ENCODE measurements at regions not wholly inside any gene's neighbourhood (a gene's known extent, or its start where the extent isn't known, plus 50 kb on each side); places are given as distances from the start of the nearest gene placed in this dataset.

DNA sequence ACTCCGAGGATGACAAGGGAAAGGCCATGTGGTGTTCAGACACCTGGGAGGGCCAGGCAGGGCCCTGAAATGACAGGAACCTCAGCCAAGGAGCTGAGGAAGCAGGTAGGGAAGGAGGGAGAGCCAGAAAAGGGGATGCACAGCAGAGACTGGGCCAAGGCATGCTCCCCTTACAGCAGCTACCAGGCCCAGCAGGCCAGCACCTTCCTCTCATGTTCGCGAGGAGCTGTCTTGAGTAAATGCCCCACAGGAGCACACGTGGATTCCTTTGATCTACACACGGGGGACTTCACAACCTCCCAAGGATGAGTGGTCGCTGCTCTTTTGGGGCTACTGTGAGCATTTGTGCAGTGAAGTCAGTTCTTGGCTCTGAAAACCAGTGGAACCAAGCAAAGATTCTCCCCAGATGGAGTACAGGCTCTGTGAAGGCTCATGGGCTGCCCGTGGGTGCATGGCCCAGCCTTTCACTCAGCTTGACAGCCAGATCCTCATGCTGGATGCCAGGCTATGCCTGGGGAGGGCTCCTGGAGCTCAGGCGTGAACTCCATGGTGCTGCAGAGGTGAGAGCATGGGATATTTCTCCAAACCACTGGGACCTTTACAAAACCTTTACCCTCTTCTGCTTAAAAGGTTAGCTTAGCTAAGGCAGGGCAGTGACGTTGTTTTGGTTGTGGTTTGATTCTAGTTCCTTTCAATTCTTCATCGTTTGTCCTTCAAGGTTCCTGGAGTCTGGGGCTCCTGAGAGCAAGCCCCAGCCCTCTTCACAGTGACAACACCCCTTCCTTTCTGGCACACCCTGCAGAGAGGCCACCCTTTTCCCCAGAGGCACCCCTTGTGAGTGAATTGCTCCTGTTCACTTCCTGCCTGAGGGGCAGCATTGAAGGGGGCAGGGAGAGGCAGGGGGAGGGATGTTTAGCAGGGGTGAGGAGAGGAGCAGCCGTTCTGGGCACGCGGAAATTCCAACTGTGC, 74.2 kb upstream of the ZPBP start:
- no peaks in the 10 kb centered on the region for H3K36me3 ChIP-seq (ENCODE audit: insufficient read depth, low read length)
- peaks cover 41 to 72% (median 57%) of the 10 kb centered on the region in 4 donors for H3K4me1 Mint-ChIP-seq
- no peaks in the 10 kb centered on the region for H3K27me3 ChIP-seq (ENCODE audit: insufficient read depth, low read length)
- no peaks in the 10 kb centered on the region for H3K9me3 Mint-ChIP-seq
- peak; percentile 35 to 63 (median 44) for DNase-seq
- H3K27ac ChIP-seq (ENCODE audit: low read depth, low read length), result peak overlapping the region; percentile 47
- H3K27ac Mint-ChIP-seq, result peak overlapping the region; percentile 83 to 95 (median 93)
- peak overlapping the region in 7 of 8 donors; percentile 26 to 79 (median 49) for H3K4me3 Mint-ChIP-seq
- no peaks in the 10 kb centered on the region for H3K36me3 Mint-ChIP-seq
- ChIA-PET CTCF (ENCODE audit: partially characterized antibody) (interaction anchor here (1.3 kb wide), 2 partner anchors 16 to 252 kb away, joined by 3 to 4 read pairs; no protein-coding TSS in a partner anchor), POLR2A (ENCODE audit: partially characterized antibody) (interaction anchor here (1.0 to 1.7 kb wide), 3 partner anchors 12 to 19 kb away, joined by 5 to 7 read pairs (median 6); no protein-coding TSS in a partner anchor)
- H3K4me1 ChIP-seq (ENCODE audit: insufficient read depth, low read length), result peaks cover 60% of the 10 kb centered on the region
- intact Hi-C loops (cut with micrococcal nuclease), result no loop called here
- H3K9me3 ChIP-seq (ENCODE audit: control insufficient read depth in 1 of 2, low read length in 2 of 2), result no peaks in the 10 kb centered on the region
- no peaks in the 10 kb centered on the region for H3K27me3 Mint-ChIP-seq
- H3K4me3 ChIP-seq (ENCODE audit: low read length in 2 of 2), result no peak overlapping the region

DNA sequence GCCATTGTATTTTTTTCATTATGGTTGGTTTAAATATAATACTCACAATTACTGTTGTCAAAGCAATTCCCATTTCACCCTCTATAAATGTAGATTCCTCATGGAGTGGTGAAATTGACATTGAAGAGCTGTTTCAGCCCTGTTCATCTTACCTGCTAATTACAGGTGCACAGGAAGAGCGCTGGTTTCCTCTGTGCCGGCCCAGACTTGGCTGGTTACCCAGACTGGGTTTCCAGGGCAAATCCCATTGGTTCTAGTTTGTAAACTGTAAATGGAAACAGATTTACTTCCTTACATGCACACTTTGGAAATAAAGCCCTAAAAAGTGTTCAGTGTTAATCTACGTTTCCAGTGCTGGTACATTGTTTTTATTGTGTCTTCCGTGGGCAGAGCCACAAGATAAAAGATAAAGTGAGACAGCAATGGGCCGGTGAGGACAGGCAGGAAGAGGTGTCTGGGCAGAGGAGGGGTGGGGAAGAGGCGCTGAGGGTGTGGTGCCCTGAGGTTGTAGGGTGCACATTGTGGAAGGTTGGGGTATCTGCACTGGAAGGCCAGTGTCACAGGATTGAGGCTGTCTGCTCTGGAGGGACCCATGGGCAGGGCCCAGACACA, 71.6 kb upstream of the ZPBP start:
- Histone ChIP-seq H3K27ac (ENCODE audit: low read depth, low read length) (peak overlapping the region; percentile 43), H3K9me3 (ENCODE audit: control insufficient read depth in 1 of 2, low read length in 2 of 2) (no peaks in the 10 kb centered on the region), H3K27me3 (ENCODE audit: insufficient read depth, low read length) (no peaks in the 10 kb centered on the region), H3K4me1 (ENCODE audit: insufficient read depth, low read length) (peaks cover 63% of the 10 kb centered on the region), H3K4me3 (ENCODE audit: low read length in 2 of 2) (peak overlapping the region in 1 of 2 donors; percentile 38), H3K36me3 (ENCODE audit: insufficient read depth, low read length) (no peaks in the 10 kb centered on the region)
- Mint-ChIP-seq H3K27ac (peak overlapping the region; percentile 70 to 93 (median 85)), H3K9me3 (no peaks in the 10 kb centered on the region), H3K4me1 (peaks cover 40 to 74% (median 58%) of the 10 kb centered on the region in 4 donors), H3K36me3 (no peaks in the 10 kb centered on the region), H3K27me3 (no peaks in the 10 kb centered on the region), H3K4me3 (peak overlapping the region; percentile 22 to 83 (median 77))
- intact Hi-C loops (cut with micrococcal nuclease), result loop anchor here (2.0 kb wide), 2 partner anchors 16 kb away; no protein-coding TSS in a partner anchor
- peak; percentile 41 to 62 (median 51) for DNase-seq
- ChIA-PET POLR2A (ENCODE audit: partially characterized antibody) (interaction anchor here (0.7 to 2.6 kb wide), 10 partner anchors 9 to 202 kb away, joined by 3 to 12 read pairs (median 4); no protein-coding TSS in a partner anchor), CTCF (ENCODE audit: partially characterized antibody) (interaction anchor here (0.9 to 2.9 kb wide), 8 partner anchors 12 to 209 kb away, joined by 3 to 13 read pairs (median 4); no protein-coding TSS in a partner anchor)

DNA sequence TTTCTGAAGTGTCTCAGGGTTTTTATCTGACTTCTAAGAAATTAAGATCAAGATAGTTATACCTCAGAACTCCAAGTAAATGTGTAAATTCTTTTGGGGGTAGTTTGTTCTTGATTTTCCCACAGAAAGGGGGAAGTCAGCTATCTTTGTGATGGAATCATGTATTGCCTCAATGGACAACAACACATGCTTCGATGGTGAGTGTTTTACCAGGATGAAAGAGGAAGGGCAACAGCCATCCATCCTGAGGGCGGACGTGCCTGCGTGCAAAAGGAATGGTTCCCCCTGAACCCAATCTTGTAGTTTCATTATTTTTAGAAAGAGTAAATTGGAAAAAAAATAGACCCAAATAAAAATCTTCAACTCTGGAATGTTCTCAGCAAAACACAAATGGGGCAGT, 67.2 kb upstream of the ZPBP start:
- Histone ChIP-seq H3K9me3 (ENCODE audit: control insufficient read depth in 1 of 2, low read length in 2 of 2) (no peaks in the 10 kb centered on the region), H3K27ac (ENCODE audit: low read depth, low read length) (no peak overlapping the region), H3K36me3 (ENCODE audit: insufficient read depth, low read length) (no peaks in the 10 kb centered on the region), H3K27me3 (ENCODE audit: insufficient read depth, low read length) (no peaks in the 10 kb centered on the region), H3K4me1 (ENCODE audit: insufficient read depth, low read length) (peaks cover 50% of the 10 kb centered on the region), H3K4me3 (ENCODE audit: low read length in 2 of 2) (no peak overlapping the region)
- intact Hi-C loops (cut with micrococcal nuclease), result no loop called here
- no peaks in the 10 kb centered on the region for H3K9me3 Mint-ChIP-seq
- no peaks in the 10 kb centered on the region for H3K36me3 Mint-ChIP-seq
- no peaks in the 10 kb centered on the region for H3K27me3 Mint-ChIP-seq
- DNase-seq, result no peak
- ChIA-PET POLR2A (ENCODE audit: partially characterized antibody) (no interaction called here), CTCF (ENCODE audit: partially characterized antibody) (no interaction called here)
- H3K4me3 Mint-ChIP-seq, result no peak overlapping the region
- H3K4me1 Mint-ChIP-seq, result peaks cover 33 to 56% (median 45%) of the 10 kb centered on the region in 4 donors
- peak overlapping the region in 3 of 7 donors; percentile 13 to 37 (median 29) for H3K27ac Mint-ChIP-seq

DNA sequence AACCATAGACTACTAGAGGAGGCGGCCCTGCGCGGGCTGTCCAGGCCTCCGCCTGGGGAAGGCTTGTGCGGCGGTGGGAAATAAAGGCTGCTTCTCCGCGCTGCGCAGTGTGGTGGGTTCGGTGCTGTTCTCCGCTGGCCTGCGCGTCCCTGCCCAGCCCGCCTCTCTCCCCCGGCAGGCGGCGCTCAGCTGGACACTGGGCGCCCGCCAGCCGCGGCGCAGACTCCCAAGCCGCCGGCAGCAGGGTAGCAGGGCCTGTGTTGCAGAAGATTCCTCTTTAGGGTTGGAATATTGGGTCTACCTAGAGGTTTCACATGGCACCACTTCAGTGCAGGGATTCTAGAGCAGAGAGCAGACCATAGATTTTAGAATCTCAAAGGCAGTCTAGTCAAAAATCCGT, 66.1 kb upstream of the ZPBP start:
- CTCF ChIA-PET (ENCODE audit: partially characterized antibody), result no interaction called here
- no peaks in the 10 kb centered on the region for H3K36me3 Mint-ChIP-seq
- intact Hi-C loops (cut with micrococcal nuclease), result loop anchor here (5.0 kb wide), 1 partner anchor 33 kb away; no protein-coding TSS in a partner anchor

DNA sequence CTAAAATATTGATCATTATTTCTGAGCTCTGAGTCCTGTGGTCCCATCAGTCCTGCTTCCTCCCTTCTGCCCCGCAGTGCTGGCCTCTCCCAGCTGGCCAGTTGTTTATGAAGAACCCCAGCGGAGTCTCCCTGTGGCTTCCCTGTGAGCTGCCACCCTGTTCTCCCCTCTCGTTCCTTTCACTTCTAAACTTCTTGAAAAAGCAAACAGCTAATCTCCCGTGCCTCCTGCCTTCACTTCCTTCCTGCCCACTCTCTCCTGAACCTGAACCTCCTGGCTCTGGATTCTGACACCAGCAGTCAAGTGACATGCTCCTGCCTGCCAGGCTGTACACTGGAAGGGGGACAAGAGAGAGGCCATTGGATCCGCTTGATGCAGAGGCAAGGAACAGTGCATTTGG, 63.7 kb upstream of the ZPBP start:
- intact Hi-C loops (cut with micrococcal nuclease), result loop anchor here (5.0 kb wide), 1 partner anchor 36 kb away; no protein-coding TSS in a partner anchor
- no peaks in the 10 kb centered on the region for H3K36me3 ChIP-seq (ENCODE audit: insufficient read depth, low read length)
- ChIA-PET CTCF (ENCODE audit: partially characterized antibody) (interaction anchor here (0.8 to 2.7 kb wide), 6 partner anchors 8 to 312 kb away, joined by 3 to 22 read pairs (median 4); no protein-coding TSS in a partner anchor), POLR2A (ENCODE audit: partially characterized antibody) (interaction anchor here (1.0 to 2.4 kb wide), 3 partner anchors 8 to 151 kb away, joined by 4 to 12 read pairs (median 7); no protein-coding TSS in a partner anchor)
- H3K27me3 ChIP-seq (ENCODE audit: insufficient read depth, low read length), result no peaks in the 10 kb centered on the region
- peaks cover 18% of the 10 kb centered on the region for H3K4me1 ChIP-seq (ENCODE audit: insufficient read depth, low read length)
- H3K36me3 Mint-ChIP-seq, result no peaks in the 10 kb centered on the region
- H3K4me3 ChIP-seq (ENCODE audit: low read length in 2 of 2), result no peak overlapping the region
- H3K27ac Mint-ChIP-seq, result peak overlapping the region; percentile 67 to 89 (median 87)
- DNase-seq, result no peak
- H3K4me1 Mint-ChIP-seq, result peaks cover 16 to 28% (median 25%) of the 10 kb centered on the region in 4 donors
- H3K27ac ChIP-seq (ENCODE audit: low read depth, low read length), result no peak overlapping the region
- no peaks in the 10 kb centered on the region for H3K9me3 ChIP-seq (ENCODE audit: control insufficient read depth in 1 of 2, low read length in 2 of 2)
- H3K27me3 Mint-ChIP-seq, result no peaks in the 10 kb centered on the region
- H3K4me3 Mint-ChIP-seq, result peak overlapping the region; percentile 17 to 87 (median 66)
- no peaks in the 10 kb centered on the region for H3K9me3 Mint-ChIP-seq

More for the DNA sequence above, 66.1 kb upstream of the ZPBP start:
- Histone ChIP-seq H3K27ac (ENCODE audit: low read depth, low read length) (no peak overlapping the region), H3K4me1 (ENCODE audit: insufficient read depth, low read length) (peaks cover 40% of the 10 kb centered on the region), H3K27me3 (ENCODE audit: insufficient read depth, low read length) (no peaks in the 10 kb centered on the region), H3K4me3 (ENCODE audit: low read length in 2 of 2) (no peak overlapping the region), H3K9me3 (ENCODE audit: control insufficient read depth in 1 of 2, low read length in 2 of 2) (no peaks in the 10 kb centered on the region), H3K36me3 (ENCODE audit: insufficient read depth, low read length) (no peaks in the 10 kb centered on the region)
- H3K9me3 Mint-ChIP-seq, result no peaks in the 10 kb centered on the region
- POLR2A ChIA-PET (ENCODE audit: partially characterized antibody), result no interaction called here
- peak overlapping the region in 1 of 7 donors; percentile 70 for H3K27ac Mint-ChIP-seq
- H3K27me3 Mint-ChIP-seq, result no peaks in the 10 kb centered on the region
- no peak for DNase-seq
- no peak overlapping the region for H3K4me3 Mint-ChIP-seq
- H3K4me1 Mint-ChIP-seq, result peaks cover 24 to 45% (median 38%) of the 10 kb centered on the region in 4 donors

DNA sequence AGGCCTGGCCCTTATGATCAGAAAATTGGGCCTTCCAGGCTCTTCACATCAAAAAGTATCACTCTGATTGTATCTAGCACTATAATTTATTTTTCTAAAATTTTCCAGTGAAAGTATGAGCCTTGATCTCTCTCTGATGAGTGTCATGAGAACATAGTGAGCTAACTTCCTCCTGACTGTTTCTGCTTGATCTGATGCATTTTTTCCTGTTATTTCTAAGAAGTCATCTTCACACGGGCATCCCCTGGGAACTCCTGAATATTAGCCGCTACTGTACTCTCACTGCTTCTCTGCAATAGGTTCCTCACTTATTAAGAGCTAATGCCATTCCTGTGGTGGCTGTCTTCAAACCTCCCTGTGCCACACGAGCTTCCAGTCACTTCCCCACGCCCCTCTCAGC, 63.1 kb upstream of the ZPBP start:
- H3K4me3 Mint-ChIP-seq, result peak overlapping the region in 7 of 8 donors; percentile 53 to 87 (median 67)
- H3K4me3 ChIP-seq (ENCODE audit: low read length in 2 of 2), result no peak overlapping the region
- intact Hi-C loops (cut with micrococcal nuclease), result loop anchor here (5.0 kb wide), 1 partner anchor 36 kb away; no protein-coding TSS in a partner anchor
- peaks cover 19 to 33% (median 28%) of the 10 kb centered on the region in 4 donors for H3K4me1 Mint-ChIP-seq
- CTCF ChIA-PET (ENCODE audit: partially characterized antibody), result interaction anchor here (1.1 to 2.7 kb wide), 6 partner anchors 8 to 64 kb away, joined by 3 to 22 read pairs (median 4); no protein-coding TSS in a partner anchor
- no peaks in the 10 kb centered on the region for H3K27me3 ChIP-seq (ENCODE audit: insufficient read depth, low read length)
- peak overlapping the region; percentile 49 to 89 (median 87) for H3K27ac Mint-ChIP-seq
- H3K27ac ChIP-seq (ENCODE audit: low read depth, low read length), result no peak overlapping the region
- H3K4me1 ChIP-seq (ENCODE audit: insufficient read depth, low read length), result peaks cover 18% of the 10 kb centered on the region
- H3K9me3 ChIP-seq (ENCODE audit: control insufficient read depth in 1 of 2, low read length in 2 of 2), result no peaks in the 10 kb centered on the region
- H3K27me3 Mint-ChIP-seq, result no peaks in the 10 kb centered on the region
- no peaks in the 10 kb centered on the region for H3K36me3 Mint-ChIP-seq
- POLR2A ChIA-PET (ENCODE audit: partially characterized antibody), result interaction anchor here (0.7 to 2.4 kb wide), 6 partner anchors 8 to 159 kb away, joined by 3 to 12 read pairs (median 4); no protein-coding TSS in a partner anchor
- H3K36me3 ChIP-seq (ENCODE audit: insufficient read depth, low read length), result no peaks in the 10 kb centered on the region
- H3K9me3 Mint-ChIP-seq, result no peaks in the 10 kb centered on the region
- DNase-seq, result no peak

All from CD4-positive, alpha-beta memory T cell (primary cell).